CD4-positive, alpha-beta T cell treated with Interleukin-15 for 4 hours (primary cell): ENCODE measurements at regions not wholly inside any gene's neighbourhood (a gene's known extent, or its start where the extent isn't known, plus 50 kb on each side); places are given as distances from the start of the nearest gene placed in this dataset.
"Not testable (repeated sequence)": the region's sequence is repeated elsewhere in the genome, so short reads cannot be mapped to it uniquely, and the experiment has no call there.

Experiments used
- DNase-seq: peaks from one replicate; pipeline ENCODE4 v3.0.0-alpha.2; 2020; ENCODE audit warnings: low spot score

GRCh38 chr3:152891678-152892077 is 56.7 kb downstream of the P2RY1 start:
- DNase-seq, result no peak

GRCh38 chr3:152892446-152892845 is 57.5 kb downstream of the P2RY1 start:
- no peak for DNase-seq

GRCh38 chr3:152893647-152894046 is 58.7 kb downstream of the P2RY1 start:
- no peak for DNase-seq

- DNase-seq, result no peak
Observed at GRCh38 chr3:152899306-152899705, 64.4 kb downstream of the P2RY1 start.

- no peak for DNase-seq
Observed at GRCh38 chr3:152902141-152902669, 67.3 kb downstream of the P2RY1 start.

GRCh38 chr3:152905631-152906030 is 70.7 kb downstream of the P2RY1 start:
- no peak for DNase-seq

GRCh38 chr3:152909180-152909883 is 74.4 kb downstream of the P2RY1 start:
- DNase-seq, result no peak

- DNase-seq, result no peak
Observed at GRCh38 chr3:152910211-152910610, 75.3 kb downstream of the P2RY1 start.

- no peak for DNase-seq
Observed at GRCh38 chr3:152910966-152911365, 76.0 kb downstream of the P2RY1 start.

GRCh38 chr3:152914743-152915142 is 79.8 kb downstream of the P2RY1 start:
- DNase-seq, result not testable (repeated sequence)

- DNase-seq, result no peak
Observed at GRCh38 chr3:152915695-152916094, 80.8 kb downstream of the P2RY1 start.

GRCh38 chr3:152916753-152917279 is 81.9 kb downstream of the P2RY1 start:
- DNase-seq, result no peak

- no peak for DNase-seq
Observed at GRCh38 chr3:152921351-152921750, 86.4 kb downstream of the P2RY1 start.

GRCh38 chr3:152922554-152922953 is 87.6 kb downstream of the P2RY1 start:
- no peak for DNase-seq

GRCh38 chr3:152927131-152927530 is 92.2 kb downstream of the P2RY1 start:
- DNase-seq, result no peak

GRCh38 chr3:152930516-152930915 is 95.6 kb downstream of the P2RY1 start:
- no peak for DNase-seq

GRCh38 chr3:152937234-152937633 is 102.3 kb downstream of the P2RY1 start:
- no peak for DNase-seq

- DNase-seq, result no peak
Observed at GRCh38 chr3:152938974-152939636, 104.2 kb downstream of the P2RY1 start.

GRCh38 chr3:152941859-152942258 is 106.9 kb downstream of the P2RY1 start:
- DNase-seq, result no peak

GRCh38 chr3:152942366-152942765 is 107.4 kb downstream of the P2RY1 start:
- no peak for DNase-seq

GRCh38 chr3:152943645-152944044 is 108.7 kb downstream of the P2RY1 start:
- DNase-seq, result no peak

- DNase-seq, result no peak
Observed at GRCh38 chr3:152944671-152945070, 109.7 kb downstream of the P2RY1 start.

GRCh38 chr3:152945556-152945955 is 110.6 kb downstream of the P2RY1 start:
- DNase-seq, result no peak
